ENCODE measurements at regions not wholly inside any gene's neighbourhood (a gene's known extent, or its start where the extent isn't known, plus 50 kb on each side); places are given as distances from the start of the nearest gene placed in this dataset.

- intact Hi-C loops (cut with DNase I; ENCODE audit: low total_unique reads): no loop called here
- TF ChIP-seq POLR2AphosphoS5 (IDR thresholded peaks at IDR 0.05) (no peak), CTCF (IDR thresholded peaks at IDR 0.05) (no peak), POLR2A (IDR thresholded peaks at IDR 0.05) (no peak)
- Histone ChIP-seq H3K27ac (no peak overlapping the region), H3K9me3 (no peaks in the 10 kb centered on the region), H3K27me3 (no peaks in the 10 kb centered on the region), H3K4me3 (no peak overlapping the region), H3K4me1 (no peaks in the 10 kb centered on the region), H3K36me3 (no peaks in the 10 kb centered on the region)
- no peak for DNase-seq (ENCODE audit: low spot score in 2 of 2)
Observed at GRCh38 chr13:72495681-72496080, 231.7 kb downstream of the MZT1 start.

- DNase-seq (ENCODE audit: low spot score in 2 of 2): no peak
- no peaks in the 10 kb centered on the region for H3K36me3 ChIP-seq
- intact Hi-C loops (cut with DNase I; ENCODE audit: low total_unique reads): no loop called here
- no peaks in the 10 kb centered on the region for H3K9me3 ChIP-seq
- H3K4me3 ChIP-seq: no peak overlapping the region
- H3K27ac ChIP-seq: no peak overlapping the region
- no peaks in the 10 kb centered on the region for H3K27me3 ChIP-seq
- no peak for TF ChIP-seq POLR2A (IDR thresholded peaks at IDR 0.05)
- TF ChIP-seq CTCF (IDR thresholded peaks at IDR 0.05): no peak
- TF ChIP-seq POLR2AphosphoS5 (IDR thresholded peaks at IDR 0.05): no peak
- H3K4me1 ChIP-seq: no peaks in the 10 kb centered on the region
Observed at GRCh38 chr13:72489751-72490150, 237.7 kb downstream of the MZT1 start.

- DNase-seq (ENCODE audit: low spot score in 2 of 2): no peak
- H3K27me3 ChIP-seq: no peaks in the 10 kb centered on the region
- H3K9me3 ChIP-seq: peaks cover 5 to 6% of the 10 kb centered on the region in 2 donors
- H3K36me3 ChIP-seq: no peaks in the 10 kb centered on the region
- intact Hi-C loops (cut with DNase I; ENCODE audit: low total_unique reads): no loop called here
- TF ChIP-seq POLR2A (IDR thresholded peaks at IDR 0.05) (no peak), CTCF (IDR thresholded peaks at IDR 0.05) (no peak), POLR2AphosphoS5 (IDR thresholded peaks at IDR 0.05) (no peak)
- no peak overlapping the region for H3K4me3 ChIP-seq
- H3K4me1 ChIP-seq: no peaks in the 10 kb centered on the region
- no peak overlapping the region for H3K27ac ChIP-seq
Observed at GRCh38 chr13:72473321-72473720, 254.1 kb downstream of the MZT1 start.

- intact Hi-C loops (cut with DNase I; ENCODE audit: low total_unique reads): no loop called here
- no peak for DNase-seq (ENCODE audit: low spot score in 2 of 2)
Observed at GRCh38 chr13:72469906-72470305, 257.5 kb downstream of the MZT1 start.

GRCh38 chr13:72463561-72463960, 263.9 kb downstream of the MZT1 start:
- H3K4me3 ChIP-seq: no peak overlapping the region
- intact Hi-C loops (cut with DNase I; ENCODE audit: low total_unique reads): no loop called here
- no peak overlapping the region for H3K27ac ChIP-seq

More at GRCh38 chr13:72469906-72470305, 257.5 kb downstream of the MZT1 start:
- H3K36me3 ChIP-seq: no peaks in the 10 kb centered on the region
- no peak overlapping the region for H3K27ac ChIP-seq
- no peaks in the 10 kb centered on the region for H3K4me1 ChIP-seq
- H3K4me3 ChIP-seq: no peak overlapping the region
- no peak for TF ChIP-seq CTCF (IDR thresholded peaks at IDR 0.05)
- TF ChIP-seq POLR2A (IDR thresholded peaks at IDR 0.05): no peak
- TF ChIP-seq POLR2AphosphoS5 (IDR thresholded peaks at IDR 0.05): no peak
- no peaks in the 10 kb centered on the region for H3K9me3 ChIP-seq
- H3K27me3 ChIP-seq: no peaks in the 10 kb centered on the region

More at GRCh38 chr13:72463561-72463960, 263.9 kb downstream of the MZT1 start:
- Histone ChIP-seq H3K27me3 (no peaks in the 10 kb centered on the region), H3K9me3 (no peaks in the 10 kb centered on the region), H3K4me1 (no peaks in the 10 kb centered on the region), H3K36me3 (no peaks in the 10 kb centered on the region)
- DNase-seq (ENCODE audit: low spot score in 2 of 2): no peak
- TF ChIP-seq POLR2A (IDR thresholded peaks at IDR 0.05): no peak
- TF ChIP-seq POLR2AphosphoS5 (IDR thresholded peaks at IDR 0.05): no peak
- TF ChIP-seq CTCF (IDR thresholded peaks at IDR 0.05): no peak
